ENCODE measurements at regions not wholly inside any gene's neighbourhood (a gene's known extent, or its start where the extent isn't known, plus 50 kb on each side); places are given as distances from the start of the nearest gene placed in this dataset.
"Not testable (repeated sequence)": the region's sequence is repeated elsewhere in the genome, so short reads cannot be mapped to it uniquely, and the experiment has no call there.

- no peak for DNase-seq (ENCODE audit: low spot score)
- Mint-ChIP-seq H3K27ac (no peak overlapping the region), H3K36me3 (ENCODE audit: low read depth) (no peaks in the 10 kb centered on the region), H3K9me3 (peaks cover 73% of the 10 kb centered on the region), H3K27me3 (ENCODE audit: low read depth) (no peaks in the 10 kb centered on the region), H3K4me3 (ENCODE audit: low read depth) (no peak overlapping the region), H3K4me1 (ENCODE audit: low read depth) (no peaks in the 10 kb centered on the region)
- intact Hi-C loops (cut with micrococcal nuclease), result no loop called here
Observed at GRCh38 chr19:27844261-27844660, 1368.7 kb downstream of the UQCRFS1 start.

- Mint-ChIP-seq H3K4me1 (ENCODE audit: low read depth) (no peaks in the 10 kb centered on the region), H3K36me3 (ENCODE audit: low read depth) (no peaks in the 10 kb centered on the region), H3K27me3 (ENCODE audit: low read depth) (no peaks in the 10 kb centered on the region), H3K27ac (no peak overlapping the region), H3K4me3 (ENCODE audit: low read depth) (no peak overlapping the region), H3K9me3 (peaks cover 69% of the 10 kb centered on the region)
- no peak for DNase-seq (ENCODE audit: low spot score)
- intact Hi-C loops (cut with micrococcal nuclease), result no loop called here
Observed at GRCh38 chr19:27843861-27844260, 1369.1 kb downstream of the UQCRFS1 start.

GRCh38 chr19:27833031-27833430 is 1379.9 kb downstream of the UQCRFS1 start:
- Mint-ChIP-seq H3K36me3 (ENCODE audit: low read depth) (no peaks in the 10 kb centered on the region), H3K9me3 (peaks cover 43% of the 10 kb centered on the region)

GRCh38 chr19:27828829-27829228 is 1384.1 kb downstream of the UQCRFS1 start:
- no peaks in the 10 kb centered on the region for H3K27me3 Mint-ChIP-seq (ENCODE audit: low read depth)
- intact Hi-C loops (cut with micrococcal nuclease), result no loop called here
- no peak overlapping the region for H3K4me3 Mint-ChIP-seq (ENCODE audit: low read depth)
- no peak for DNase-seq (ENCODE audit: low spot score)
- no peak overlapping the region for H3K27ac Mint-ChIP-seq
- no peaks in the 10 kb centered on the region for H3K4me1 Mint-ChIP-seq (ENCODE audit: low read depth)
- no peaks in the 10 kb centered on the region for H3K36me3 Mint-ChIP-seq (ENCODE audit: low read depth)
- H3K9me3 Mint-ChIP-seq, result peaks cover 38% of the 10 kb centered on the region

More at GRCh38 chr19:27833031-27833430, 1379.9 kb downstream of the UQCRFS1 start:
- Mint-ChIP-seq H3K27me3 (ENCODE audit: low read depth) (no peaks in the 10 kb centered on the region), H3K4me3 (ENCODE audit: low read depth) (no peak overlapping the region), H3K4me1 (ENCODE audit: low read depth) (no peaks in the 10 kb centered on the region), H3K27ac (no peak overlapping the region)
- no peak for DNase-seq (ENCODE audit: low spot score)
- intact Hi-C loops (cut with micrococcal nuclease), result no loop called here

GRCh38 chr19:27824108-27824507 is 1388.8 kb downstream of the UQCRFS1 start:
- Mint-ChIP-seq H3K4me1 (ENCODE audit: low read depth) (no peaks in the 10 kb centered on the region), H3K4me3 (ENCODE audit: low read depth) (no peak overlapping the region), H3K36me3 (ENCODE audit: low read depth) (no peaks in the 10 kb centered on the region), H3K27me3 (ENCODE audit: low read depth) (no peaks in the 10 kb centered on the region), H3K27ac (no peak overlapping the region), H3K9me3 (peaks cover 35% of the 10 kb centered on the region)
- no peak for DNase-seq (ENCODE audit: low spot score)
- intact Hi-C loops (cut with micrococcal nuclease), result no loop called here

- H3K36me3 Mint-ChIP-seq (ENCODE audit: low read depth), result no peaks in the 10 kb centered on the region
- no peak overlapping the region for H3K4me3 Mint-ChIP-seq (ENCODE audit: low read depth)
- no peaks in the 10 kb centered on the region for H3K4me1 Mint-ChIP-seq (ENCODE audit: low read depth)
- H3K27ac Mint-ChIP-seq, result no peak overlapping the region
- no peak for DNase-seq (ENCODE audit: low spot score)
- H3K27me3 Mint-ChIP-seq (ENCODE audit: low read depth), result no peaks in the 10 kb centered on the region
- H3K9me3 Mint-ChIP-seq, result peaks cover 47% of the 10 kb centered on the region
- intact Hi-C loops (cut with micrococcal nuclease), result no loop called here
Observed at GRCh38 chr19:27822336-27822735, 1390.6 kb downstream of the UQCRFS1 start.

GRCh38 chr19:27821418-27822018 is 1391.4 kb downstream of the UQCRFS1 start:
- no peak overlapping the region for H3K27ac Mint-ChIP-seq
- intact Hi-C loops (cut with micrococcal nuclease), result no loop called here
- no peaks in the 10 kb centered on the region for H3K36me3 Mint-ChIP-seq (ENCODE audit: low read depth)
- no peaks in the 10 kb centered on the region for H3K4me1 Mint-ChIP-seq (ENCODE audit: low read depth)
- H3K9me3 Mint-ChIP-seq, result peaks cover 54% of the 10 kb centered on the region
- no peak overlapping the region for H3K4me3 Mint-ChIP-seq (ENCODE audit: low read depth)
- no peaks in the 10 kb centered on the region for H3K27me3 Mint-ChIP-seq (ENCODE audit: low read depth)
- DNase-seq (ENCODE audit: low spot score), result no peak

- no peak overlapping the region for H3K4me3 Mint-ChIP-seq (ENCODE audit: low read depth)
- H3K27ac Mint-ChIP-seq, result no peak overlapping the region
- intact Hi-C loops (cut with micrococcal nuclease), result no loop called here
- no peaks in the 10 kb centered on the region for H3K27me3 Mint-ChIP-seq (ENCODE audit: low read depth)
- H3K36me3 Mint-ChIP-seq (ENCODE audit: low read depth), result no peaks in the 10 kb centered on the region
- peaks cover 46% of the 10 kb centered on the region for H3K9me3 Mint-ChIP-seq
- no peaks in the 10 kb centered on the region for H3K4me1 Mint-ChIP-seq (ENCODE audit: low read depth)
- no peak for DNase-seq (ENCODE audit: low spot score)
Observed at GRCh38 chr19:27815985-27816384, 1397.0 kb downstream of the UQCRFS1 start.

- DNase-seq (ENCODE audit: low spot score); H3K36me3 Mint-ChIP-seq (ENCODE audit: low read depth); intact Hi-C loops (cut with micrococcal nuclease); H3K4me1 Mint-ChIP-seq (ENCODE audit: low read depth); H3K27ac Mint-ChIP-seq; H3K27me3 Mint-ChIP-seq (ENCODE audit: low read depth); H3K4me3 Mint-ChIP-seq (ENCODE audit: low read depth): not testable (repeated sequence)
- H3K9me3 Mint-ChIP-seq, result peaks cover 42% of the 10 kb centered on the region
Observed at GRCh38 chr19:27814834-27815233, 1398.1 kb downstream of the UQCRFS1 start.

GRCh38 chr19:27814274-27814673 is 1398.7 kb downstream of the UQCRFS1 start:
- DNase-seq (ENCODE audit: low spot score); intact Hi-C loops (cut with micrococcal nuclease); H3K4me3 Mint-ChIP-seq (ENCODE audit: low read depth); H3K4me1 Mint-ChIP-seq (ENCODE audit: low read depth); H3K27ac Mint-ChIP-seq; H3K27me3 Mint-ChIP-seq (ENCODE audit: low read depth); H3K36me3 Mint-ChIP-seq (ENCODE audit: low read depth): not testable (repeated sequence)
- peaks cover 42% of the 10 kb centered on the region for H3K9me3 Mint-ChIP-seq

- H3K4me1 Mint-ChIP-seq (ENCODE audit: low read depth), result no peaks in the 10 kb centered on the region
- H3K27me3 Mint-ChIP-seq (ENCODE audit: low read depth), result no peaks in the 10 kb centered on the region
- H3K36me3 Mint-ChIP-seq (ENCODE audit: low read depth), result peaks cover 43% of the 10 kb centered on the region
- intact Hi-C loops (cut with micrococcal nuclease), result no loop called here
- no peak for DNase-seq (ENCODE audit: low spot score)
- H3K27ac Mint-ChIP-seq, result no peak overlapping the region
- H3K4me3 Mint-ChIP-seq (ENCODE audit: low read depth), result no peak overlapping the region
- H3K9me3 Mint-ChIP-seq, result peaks cover 20% of the 10 kb centered on the region
Observed at GRCh38 chr19:27806471-27807070, 1406.4 kb downstream of the UQCRFS1 start.

- Mint-ChIP-seq H3K4me3 (ENCODE audit: low read depth) (no peak overlapping the region), H3K4me1 (ENCODE audit: low read depth) (no peaks in the 10 kb centered on the region), H3K27me3 (ENCODE audit: low read depth) (no peaks in the 10 kb centered on the region), H3K9me3 (peaks cover 22% of the 10 kb centered on the region), H3K27ac (no peak overlapping the region), H3K36me3 (ENCODE audit: low read depth) (peaks cover 48% of the 10 kb centered on the region)
- intact Hi-C loops (cut with micrococcal nuclease), result no loop called here
- DNase-seq (ENCODE audit: low spot score), result no peak
Observed at GRCh38 chr19:27805848-27806247, 1407.1 kb downstream of the UQCRFS1 start.

- Mint-ChIP-seq H3K36me3 (ENCODE audit: low read depth) (peaks cover 76% of the 10 kb centered on the region), H3K9me3 (peaks cover 12% of the 10 kb centered on the region)
- DNase-seq (ENCODE audit: low spot score); H3K4me3 Mint-ChIP-seq (ENCODE audit: low read depth); intact Hi-C loops (cut with micrococcal nuclease); H3K4me1 Mint-ChIP-seq (ENCODE audit: low read depth); H3K27me3 Mint-ChIP-seq (ENCODE audit: low read depth); H3K27ac Mint-ChIP-seq: not testable (repeated sequence)
Observed at GRCh38 chr19:27802293-27802692, 1410.7 kb downstream of the UQCRFS1 start.
